CD4-positive, alpha-beta T cell treated with Interleukin-6 for 4 hours (primary cell): ENCODE measurements at regions not wholly inside any gene's neighbourhood (a gene's known extent, or its start where the extent isn't known, plus 50 kb on each side); places are given as distances from the start of the nearest gene placed in this dataset.
"Not testable (repeated sequence)": the region's sequence is repeated elsewhere in the genome, so short reads cannot be mapped to it uniquely, and the experiment has no call there.

Experiments
- DNase-seq: peaks from one replicate; pipeline ENCODE4 v3.0.0-alpha.2; 2020; ENCODE audit warnings: mixed read lengths

GRCh38 chr3:185306286-185306685 is 52.4 kb upstream of the EHHADH start:
- DNase-seq: not testable (repeated sequence)

- no peak for DNase-seq
Observed at GRCh38 chr3:185306847-185307246, 53.0 kb upstream of the EHHADH start.

- peak; percentile 28 for DNase-seq
Observed at GRCh38 chr3:185308126-185308754, 54.4 kb upstream of the EHHADH start.

- DNase-seq: no peak
Observed at GRCh38 chr3:185309302-185309701, 53.6 kb upstream of the MAP3K13 start.

GRCh38 chr3:185309795-185310194 is 53.1 kb upstream of the MAP3K13 start:
- DNase-seq: no peak

- no peak for DNase-seq
Observed at GRCh38 chr3:185311991-185312390, 50.9 kb upstream of the MAP3K13 start.
